Activated naive CD4-positive, alpha-beta T cell treated with anti-CD3 and anti-CD28 coated beads, Interleukin-2, amount 10 ng/mL, durations not matched to agents 7 days and 5 days (primary cell): ENCODE measurements at regions not wholly inside any gene's neighbourhood (a gene's known extent, or its start where the extent isn't known, plus 50 kb on each side); places are given as distances from the start of the nearest gene placed in this dataset.

Source experiments
- CTCF ChIA-PET: fragments of 350-600 bp; sonication (Branson Sonifier 250); formaldehyde crosslinking; loops from one replicate; lab custom pipeline; 2021; ENCODE audit warnings: antibody characterized with exemption; lab: Charles Lee
- DNase-seq: peaks from one replicate; pipeline ENCODE4 v3.0.0-alpha.2; 2020
- H3K27ac Mint-ChIP-seq: one replicate; pipeline ENCODE4 v1.8.0; 2021; ENCODE audit warnings: mild to moderate bottlenecking, moderate library complexity, mixed read lengths
- H3K27me3 Mint-ChIP-seq: one replicate; pipeline ENCODE4 v1.8.0; 2021; ENCODE audit warnings: mild to moderate bottlenecking, mixed read lengths
- H3K36me3 Mint-ChIP-seq: one replicate; pipeline ENCODE4 v1.8.0; 2021; ENCODE audit warnings: mixed read lengths
- H3K4me1 Mint-ChIP-seq: one replicate; pipeline ENCODE4 v1.8.0; 2021; ENCODE audit warnings: mixed read lengths
- H3K4me3 Mint-ChIP-seq: one replicate; pipeline ENCODE4 v1.8.0; 2021; ENCODE audit warnings: mild to moderate bottlenecking, moderate library complexity, mixed read lengths
- H3K9me3 Mint-ChIP-seq: one replicate; pipeline ENCODE4 v1.8.0; 2021; ENCODE audit warnings: mixed read lengths

- no peak overlapping the region for H3K4me3 Mint-ChIP-seq
- H3K9me3 Mint-ChIP-seq, result no peaks in the 10 kb centered on the region
These were observed 129.6 kb downstream of the RPS29 start for GRCh38 chr14:49456589-49456988.

GRCh38 chr14:49451938-49452337 is 134.2 kb downstream of the RPS29 start:
- Mint-ChIP-seq H3K9me3 (peaks cover 4% of the 10 kb centered on the region), H3K4me1 (no peaks in the 10 kb centered on the region), H3K4me3 (no peak overlapping the region), H3K27me3 (peaks cover 3% of the 10 kb centered on the region), H3K36me3 (no peaks in the 10 kb centered on the region), H3K27ac (no peak overlapping the region)
- CTCF ChIA-PET, result interaction anchor here (1.3 to 2.3 kb wide), 2 partner anchors 9 to 46 kb away, joined by 3 to 7 read pairs; no protein-coding TSS in a partner anchor
- no peak for DNase-seq

More at GRCh38 chr14:49456589-49456988, 129.6 kb downstream of the RPS29 start:
- CTCF ChIA-PET, result no interaction called here
- no peak for DNase-seq
- Mint-ChIP-seq H3K4me1 (no peaks in the 10 kb centered on the region), H3K36me3 (no peaks in the 10 kb centered on the region), H3K27me3 (peaks cover 3% of the 10 kb centered on the region), H3K27ac (no peak overlapping the region)

- CTCF ChIA-PET, result no interaction called here
- H3K27ac Mint-ChIP-seq, result no peak overlapping the region
- no peak overlapping the region for H3K4me3 Mint-ChIP-seq
These were observed 136.4 kb downstream of the RPS29 start for GRCh38 chr14:49449749-49450148.

GRCh38 chr14:49447540-49448107 is 138.6 kb downstream of the RPS29 start:
- CTCF ChIA-PET, result interaction anchor here (1.4 kb wide), 1 partner anchor 14 kb away, joined by 5 read pairs; no protein-coding TSS in a partner anchor
- H3K36me3 Mint-ChIP-seq, result no peaks in the 10 kb centered on the region
- no peaks in the 10 kb centered on the region for H3K4me1 Mint-ChIP-seq

More at GRCh38 chr14:49449749-49450148, 136.4 kb downstream of the RPS29 start:
- no peaks in the 10 kb centered on the region for H3K36me3 Mint-ChIP-seq
- no peak for DNase-seq
- no peaks in the 10 kb centered on the region for H3K4me1 Mint-ChIP-seq
- H3K27me3 Mint-ChIP-seq, result peaks cover 3% of the 10 kb centered on the region
- peaks cover 4% of the 10 kb centered on the region for H3K9me3 Mint-ChIP-seq

GRCh38 chr14:49446801-49447200 is 139.4 kb downstream of the RPS29 start:
- H3K27ac Mint-ChIP-seq, result no peak overlapping the region
- H3K27me3 Mint-ChIP-seq, result peaks cover 8% of the 10 kb centered on the region
- no peaks in the 10 kb centered on the region for H3K4me1 Mint-ChIP-seq
- CTCF ChIA-PET, result interaction anchor here (1.4 kb wide), 1 partner anchor 15 kb away, joined by 5 read pairs; no protein-coding TSS in a partner anchor
- no peak overlapping the region for H3K4me3 Mint-ChIP-seq
- H3K9me3 Mint-ChIP-seq, result peaks cover 4% of the 10 kb centered on the region
- H3K36me3 Mint-ChIP-seq, result no peaks in the 10 kb centered on the region
- no peak for DNase-seq

More at GRCh38 chr14:49447540-49448107, 138.6 kb downstream of the RPS29 start:
- DNase-seq, result no peak
- H3K4me3 Mint-ChIP-seq, result no peak overlapping the region
- no peak overlapping the region for H3K27ac Mint-ChIP-seq
- peaks cover 7% of the 10 kb centered on the region for H3K27me3 Mint-ChIP-seq
- peaks cover 4% of the 10 kb centered on the region for H3K9me3 Mint-ChIP-seq

- Mint-ChIP-seq H3K27me3 (peaks cover 14% of the 10 kb centered on the region), H3K9me3 (peaks cover 11% of the 10 kb centered on the region), H3K4me1 (no peaks in the 10 kb centered on the region), H3K36me3 (peaks cover 2% of the 10 kb centered on the region), H3K27ac (no peak overlapping the region), H3K4me3 (no peak overlapping the region)
- DNase-seq, result no peak
- CTCF ChIA-PET, result interaction anchor here (2.2 kb wide), 1 partner anchor 23 kb away, joined by 12 read pairs; no protein-coding TSS in a partner anchor
These were observed 147.9 kb downstream of the RPS29 start for GRCh38 chr14:49438256-49438770.

- H3K27ac Mint-ChIP-seq, result no peak overlapping the region
- no peaks in the 10 kb centered on the region for H3K4me1 Mint-ChIP-seq
- peaks cover 5% of the 10 kb centered on the region for H3K27me3 Mint-ChIP-seq
- CTCF ChIA-PET, result no interaction called here
- H3K9me3 Mint-ChIP-seq, result peaks cover 9% of the 10 kb centered on the region
- H3K36me3 Mint-ChIP-seq, result no peaks in the 10 kb centered on the region
- no peak for DNase-seq
- no peak overlapping the region for H3K4me3 Mint-ChIP-seq
These were observed 158.1 kb downstream of the RPS29 start for GRCh38 chr14:49428076-49428475.

- Mint-ChIP-seq H3K4me3 (no peak overlapping the region), H3K36me3 (no peaks in the 10 kb centered on the region), H3K9me3 (peaks cover 5% of the 10 kb centered on the region), H3K27me3 (peaks cover 5% of the 10 kb centered on the region), H3K27ac (no peak overlapping the region), H3K4me1 (no peaks in the 10 kb centered on the region)
- no peak for DNase-seq
- CTCF ChIA-PET, result no interaction called here
These were observed 159.1 kb downstream of the RPS29 start for GRCh38 chr14:49427117-49427516.

- DNase-seq, result no peak
- H3K9me3 Mint-ChIP-seq, result peaks cover 3% of the 10 kb centered on the region
- no peaks in the 10 kb centered on the region for H3K36me3 Mint-ChIP-seq
- H3K27me3 Mint-ChIP-seq, result peaks cover 5% of the 10 kb centered on the region
- H3K27ac Mint-ChIP-seq, result no peak overlapping the region
- CTCF ChIA-PET, result no interaction called here
- H3K4me1 Mint-ChIP-seq, result no peaks in the 10 kb centered on the region
- no peak overlapping the region for H3K4me3 Mint-ChIP-seq
These were observed 160.3 kb downstream of the RPS29 start for GRCh38 chr14:49425921-49426320.

- H3K9me3 Mint-ChIP-seq, result no peaks in the 10 kb centered on the region
- H3K4me3 Mint-ChIP-seq, result no peak overlapping the region
- no peak for DNase-seq
- no peaks in the 10 kb centered on the region for H3K36me3 Mint-ChIP-seq
- H3K27ac Mint-ChIP-seq, result no peak overlapping the region
- H3K4me1 Mint-ChIP-seq, result no peaks in the 10 kb centered on the region
- CTCF ChIA-PET, result no interaction called here
- H3K27me3 Mint-ChIP-seq, result peaks cover 8% of the 10 kb centered on the region
These were observed 161.5 kb downstream of the RPS29 start for GRCh38 chr14:49424436-49425331.

- H3K9me3 Mint-ChIP-seq, result no peaks in the 10 kb centered on the region
- no peaks in the 10 kb centered on the region for H3K36me3 Mint-ChIP-seq
- DNase-seq, result no peak
- H3K27ac Mint-ChIP-seq, result no peak overlapping the region
- no peak overlapping the region for H3K4me3 Mint-ChIP-seq
- H3K4me1 Mint-ChIP-seq, result no peaks in the 10 kb centered on the region
- CTCF ChIA-PET, result no interaction called here
- peaks cover 9% of the 10 kb centered on the region for H3K27me3 Mint-ChIP-seq
These were observed 166.0 kb downstream of the RPS29 start for GRCh38 chr14:49420201-49420600.

GRCh38 chr14:49418789-49419188 is 167.4 kb downstream of the RPS29 start:
- Mint-ChIP-seq H3K27ac (no peak overlapping the region), H3K36me3 (no peaks in the 10 kb centered on the region), H3K4me3 (no peak overlapping the region), H3K9me3 (no peaks in the 10 kb centered on the region), H3K27me3 (peaks cover 9% of the 10 kb centered on the region), H3K4me1 (no peaks in the 10 kb centered on the region)
- DNase-seq, result no peak
- CTCF ChIA-PET, result no interaction called here

- Mint-ChIP-seq H3K4me3 (no peak overlapping the region), H3K9me3 (no peaks in the 10 kb centered on the region), H3K4me1 (no peaks in the 10 kb centered on the region), H3K27ac (no peak overlapping the region), H3K27me3 (peaks cover 9% of the 10 kb centered on the region), H3K36me3 (no peaks in the 10 kb centered on the region)
- no peak for DNase-seq
- CTCF ChIA-PET, result no interaction called here
These were observed 168.4 kb downstream of the RPS29 start for GRCh38 chr14:49417790-49418189.

- DNase-seq, result no peak
- CTCF ChIA-PET, result interaction anchor here (1.2 kb wide), 1 partner anchor 9 kb away, joined by 3 read pairs; no protein-coding TSS in a partner anchor
- Mint-ChIP-seq H3K4me3 (no peak overlapping the region), H3K27ac (no peak overlapping the region), H3K9me3 (no peaks in the 10 kb centered on the region), H3K27me3 (peaks cover 7% of the 10 kb centered on the region), H3K4me1 (no peaks in the 10 kb centered on the region), H3K36me3 (no peaks in the 10 kb centered on the region)
These were observed 177.8 kb downstream of the RPS29 start for GRCh38 chr14:49408187-49408933.
